Chondrocyte (in vitro differentiated cells): ENCODE measurements at regions not wholly inside any gene's neighbourhood (a gene's known extent, or its start where the extent isn't known, plus 50 kb on each side); places are given as distances from the start of the nearest gene placed in this dataset.
"Not testable (repeated sequence)": the region's sequence is repeated elsewhere in the genome, so short reads cannot be mapped to it uniquely, and the experiment has no call there.

ENCODE experiments used
- DNase-seq: peaks from one replicate; pipeline ENCODE4 v3.0.0; 2021; ENCODE audit warnings: mixed read lengths, low spot score
- H3K27ac Mint-ChIP-seq: one replicate; pipeline ENCODE4 v1.8.0; 2021; ENCODE audit warnings: mild to moderate bottlenecking, moderate library complexity, mixed read lengths; ENCODE audit not compliant: unreplicated experiment
- H3K27me3 Mint-ChIP-seq: 2 replicates; pipeline ENCODE4 v1.8.0; 2021; ENCODE audit warnings: low read depth, mixed read lengths
- H3K36me3 Mint-ChIP-seq: 2 replicates; pipeline ENCODE4 v1.8.0; 2021; ENCODE audit warnings: low read depth, mixed read lengths
- H3K4me1 Mint-ChIP-seq: 2 replicates; pipeline ENCODE4 v1.8.0; 2021; ENCODE audit warnings: low read depth, mild to moderate bottlenecking, mixed read lengths
- H3K4me3 Mint-ChIP-seq: one replicate; pipeline ENCODE4 v1.8.0; 2021; ENCODE audit warnings: mild to moderate bottlenecking, moderate library complexity, mixed read lengths; ENCODE audit not compliant: unreplicated experiment
- H3K9me3 Mint-ChIP-seq: 2 replicates; pipeline ENCODE4 v1.8.0; 2021; ENCODE audit warnings: low read depth, mixed read lengths
- CTCF ChIP-seq: fragments of 200-600 bp; sonication (generic); IDR thresholded peaks from 2 replicates; pipeline ENCODE4 v1.5.0; 2021; ENCODE audit warnings: antibody characterized with exemption, mild to moderate bottlenecking, moderate library complexity

- Mint-ChIP-seq H3K9me3 (peaks cover 7% of the 10 kb centered on the region), H3K27me3 (no peaks in the 10 kb centered on the region), H3K36me3 (no peaks in the 10 kb centered on the region), H3K4me3 (no peak overlapping the region), H3K27ac (no peak overlapping the region), H3K4me1 (no peaks in the 10 kb centered on the region)
- DNase-seq: no peak
- TF ChIP-seq CTCF: no peak
Measured at GRCh38 chr3:4153771-4154170, 149.4 kb upstream of the SETMAR start.

GRCh38 chr3:4158329-4158728 lies 144.8 kb upstream of the SETMAR start:
- H3K9me3 Mint-ChIP-seq: peaks cover 8% of the 10 kb centered on the region
- H3K36me3 Mint-ChIP-seq: no peaks in the 10 kb centered on the region

DNA sequence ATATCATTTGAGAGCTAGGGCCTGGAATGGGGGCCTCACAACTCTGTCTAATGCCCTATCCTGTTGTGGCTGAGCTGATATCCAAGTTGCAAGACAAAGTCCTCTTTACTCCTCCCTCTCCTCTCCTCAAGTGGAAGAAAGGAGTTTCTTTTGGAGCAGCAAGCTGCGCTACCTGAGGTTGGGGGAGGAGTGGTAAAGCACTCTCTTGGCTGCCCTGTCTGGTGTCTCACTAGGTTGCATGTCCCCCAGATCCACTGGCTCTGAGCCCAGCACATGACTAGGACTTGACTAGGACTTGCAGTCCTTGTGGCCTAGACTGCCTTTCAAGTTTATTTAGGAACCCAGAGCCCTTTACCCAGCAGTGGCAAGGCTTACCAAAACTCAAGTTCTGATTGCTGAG lies 141.1 kb upstream of the SETMAR start:
- Mint-ChIP-seq H3K9me3 (peaks cover 15% of the 10 kb centered on the region), H3K4me1 (no peaks in the 10 kb centered on the region), H3K27me3 (no peaks in the 10 kb centered on the region), H3K36me3 (no peaks in the 10 kb centered on the region), H3K4me3 (no peak overlapping the region), H3K27ac (no peak overlapping the region)
- no peak for TF ChIP-seq CTCF
- no peak for DNase-seq

More at GRCh38 chr3:4158329-4158728, 144.8 kb upstream of the SETMAR start:
- no peak for TF ChIP-seq CTCF
- Mint-ChIP-seq H3K27ac (no peak overlapping the region), H3K4me1 (no peaks in the 10 kb centered on the region), H3K4me3 (no peak overlapping the region), H3K27me3 (no peaks in the 10 kb centered on the region)
- no peak for DNase-seq

- no peaks in the 10 kb centered on the region for H3K27me3 Mint-ChIP-seq
Measured at GRCh38 chr3:4163011-4163410, 140.2 kb upstream of the SETMAR start.

DNA sequence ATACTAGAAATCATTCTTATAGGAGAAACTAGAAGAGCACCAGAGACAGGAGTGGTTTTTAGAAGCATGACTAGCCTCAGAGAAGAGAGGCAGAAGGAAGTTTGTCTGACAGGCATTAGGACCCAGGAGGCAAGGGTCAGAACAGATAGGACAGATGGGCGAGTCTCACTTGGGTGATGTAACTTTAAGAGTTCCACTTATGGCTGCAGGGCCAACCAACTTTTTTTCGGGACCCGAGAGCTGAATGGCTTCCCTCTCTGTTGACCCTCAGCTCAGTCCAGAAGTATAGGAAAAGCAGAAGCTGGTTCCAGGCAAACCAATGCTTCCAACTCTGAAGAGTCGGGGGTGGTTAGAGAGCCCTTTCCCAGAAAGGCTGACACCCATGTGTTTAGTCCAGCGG lies 136.6 kb upstream of the SETMAR start:
- Mint-ChIP-seq H3K4me3 (no peak overlapping the region), H3K9me3 (peaks cover 8% of the 10 kb centered on the region)
- no peak for DNase-seq

More at GRCh38 chr3:4163011-4163410, 140.2 kb upstream of the SETMAR start:
- Mint-ChIP-seq H3K4me1 (no peaks in the 10 kb centered on the region), H3K36me3 (no peaks in the 10 kb centered on the region), H3K27ac (no peak overlapping the region), H3K9me3 (peaks cover 15% of the 10 kb centered on the region), H3K4me3 (no peak overlapping the region)
- no peak for TF ChIP-seq CTCF
- no peak for DNase-seq

GRCh38 chr3:4167230-4167629 lies 135.9 kb upstream of the SETMAR start:
- not testable (repeated sequence) for H3K27me3 Mint-ChIP-seq, H3K36me3 Mint-ChIP-seq, H3K4me3 Mint-ChIP-seq, H3K4me1 Mint-ChIP-seq, H3K27ac Mint-ChIP-seq, DNase-seq, H3K9me3 Mint-ChIP-seq

More for the DNA sequence above, 136.6 kb upstream of the SETMAR start:
- Mint-ChIP-seq H3K27ac (no peak overlapping the region), H3K27me3 (no peaks in the 10 kb centered on the region), H3K4me1 (no peaks in the 10 kb centered on the region), H3K36me3 (no peaks in the 10 kb centered on the region)
- no peak for TF ChIP-seq CTCF
